Activated gamma-delta T cell treated with anti-CD3 and anti-CD28 coated beads, Interleukin-2, amount 50 U/mL, for 16 hours (primary cell): ENCODE measurements at regions not wholly inside any gene's neighbourhood (a gene's known extent, or its start where the extent isn't known, plus 50 kb on each side); places are given as distances from the start of the nearest gene placed in this dataset.
"Not testable (repeated sequence)": the region's sequence is repeated elsewhere in the genome, so short reads cannot be mapped to it uniquely, and the experiment has no call there.

Experiments used
- DNase-seq: peaks from one replicate; pipeline ENCODE4 v3.0.0-alpha.2; 2020; ENCODE audit warnings: low read depth

DNA sequence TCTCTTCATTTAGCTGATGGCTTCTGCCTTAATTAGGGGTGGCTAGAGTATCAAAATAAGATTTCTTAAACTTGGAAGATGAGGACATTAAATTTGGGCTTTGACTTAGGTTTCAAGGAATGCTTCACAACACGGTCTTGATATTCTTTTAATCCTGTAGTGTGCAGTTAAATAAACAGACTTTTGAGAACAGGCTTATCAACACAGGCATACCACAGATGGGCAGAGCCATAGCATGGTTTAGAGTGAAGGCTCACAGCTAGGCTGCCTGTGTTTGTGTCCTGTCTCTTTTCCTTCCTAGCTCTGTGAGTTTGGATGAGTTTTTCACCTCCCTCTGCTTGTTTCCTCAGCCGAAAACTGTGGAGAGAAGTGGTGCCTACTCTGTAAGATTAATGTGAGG, 102.3 kb upstream of the IPO9 start:
- no peak for DNase-seq

DNA sequence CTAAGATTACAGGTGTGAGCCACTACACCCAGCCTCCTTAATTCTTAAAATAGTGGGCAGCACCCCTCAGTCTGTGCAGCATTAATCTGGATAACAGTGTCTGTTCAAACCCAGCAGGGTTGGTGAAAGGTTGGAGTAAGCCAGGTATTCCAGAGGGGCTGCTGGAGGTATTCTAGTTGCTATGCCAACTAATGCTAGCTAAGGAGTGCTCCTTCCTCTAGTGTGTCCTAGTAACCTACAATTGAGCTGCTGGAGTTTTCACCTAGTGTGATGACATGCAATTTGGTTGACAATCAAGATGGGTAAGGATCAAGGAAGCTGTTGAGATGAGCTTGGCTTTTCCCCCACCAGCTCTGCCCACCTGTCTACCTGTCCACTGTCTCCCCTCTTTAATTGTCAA, 100.2 kb upstream of the IPO9 start:
- DNase-seq = no peak

DNA sequence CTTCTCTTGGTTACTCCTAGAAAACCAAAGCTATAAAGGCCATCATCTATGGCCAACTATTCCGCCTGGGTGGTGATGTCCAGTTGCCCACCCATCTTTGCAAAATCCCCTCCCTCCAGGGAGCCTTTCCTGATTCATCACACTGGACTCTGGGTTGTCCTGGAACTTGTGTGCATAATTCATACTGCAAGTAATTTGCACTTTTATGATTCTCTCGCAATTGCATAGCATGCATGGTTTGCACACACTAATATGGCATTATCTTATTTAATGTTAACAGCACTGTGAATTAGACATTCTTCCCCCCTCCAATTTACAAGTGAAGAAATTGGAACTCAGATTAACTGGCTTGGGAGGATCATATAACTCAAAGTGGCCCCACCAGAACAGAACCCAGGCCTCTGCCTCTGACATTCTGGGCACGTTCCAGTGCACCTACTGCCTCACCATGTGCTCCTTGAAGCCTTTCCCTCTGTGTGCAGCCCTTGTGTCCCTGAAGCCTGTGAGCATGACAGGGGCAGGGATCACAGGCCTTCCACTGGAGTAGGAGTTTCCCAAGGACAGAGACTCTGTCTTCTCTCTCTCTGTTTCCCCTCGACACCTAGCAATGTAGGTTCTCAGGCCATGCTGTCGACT, 98.9 kb upstream of the IPO9 start:
- no peak for DNase-seq

DNA sequence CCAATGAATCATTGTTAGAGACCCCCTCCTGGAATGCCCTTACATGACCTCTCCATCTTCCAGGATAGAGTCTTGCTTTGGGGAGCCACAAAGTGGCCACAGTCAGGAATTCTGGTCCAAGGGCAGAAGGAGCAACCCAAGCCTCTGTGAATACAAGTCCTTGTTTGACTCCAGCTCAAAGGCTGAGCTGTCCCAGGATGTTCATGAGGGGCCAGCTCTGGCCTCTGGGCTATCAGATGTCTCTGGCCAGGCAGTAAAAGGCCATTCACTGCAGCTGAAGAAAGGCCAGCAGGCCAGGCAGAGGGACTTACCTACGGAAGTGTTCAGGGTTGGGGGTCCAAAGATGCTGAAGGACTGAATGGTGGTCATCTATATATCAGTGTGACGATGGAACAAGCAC, 98.3 kb upstream of the IPO9 start:
- no peak for DNase-seq

DNA sequence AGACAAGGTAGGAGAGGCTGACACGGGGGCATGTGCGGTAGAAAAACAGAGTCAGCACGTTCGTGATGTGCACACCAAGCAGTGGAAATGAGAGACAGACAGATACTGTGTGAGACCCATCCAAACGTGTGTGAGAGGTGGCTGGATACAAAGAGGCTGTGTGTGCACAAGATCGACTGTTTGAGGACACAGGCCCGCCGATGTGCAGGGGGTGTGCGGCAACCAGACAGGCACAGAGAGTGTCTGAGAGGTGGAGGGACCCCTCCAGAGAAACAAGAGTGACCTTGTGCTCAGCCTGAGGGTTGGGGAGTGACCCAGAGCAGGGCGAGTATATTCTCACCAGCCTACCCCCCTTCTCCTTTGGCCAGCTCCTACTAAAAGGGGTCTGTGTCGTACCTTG, 97.8 kb upstream of the IPO9 start:
- no peak for DNase-seq

DNA sequence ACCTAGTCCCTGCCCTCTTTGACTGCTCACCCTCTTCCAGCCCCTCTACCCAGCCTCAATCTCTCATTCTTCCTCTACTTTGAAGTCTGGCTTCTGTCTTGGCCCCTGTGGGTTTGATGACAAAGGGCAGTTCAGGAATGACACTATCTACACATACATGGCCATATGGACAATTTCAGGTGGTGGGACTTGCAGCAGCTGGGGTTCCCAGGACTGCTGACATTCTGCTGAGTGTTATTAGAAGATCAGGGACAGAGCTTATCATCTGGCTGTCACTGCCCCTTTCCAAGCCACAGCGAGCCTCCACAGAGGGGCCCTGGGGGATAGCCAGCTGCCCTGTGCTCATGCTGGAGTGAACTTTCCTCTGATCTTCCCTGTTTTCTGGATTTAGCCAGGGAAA, 97.4 kb upstream of the IPO9 start:
- DNase-seq = no peak

DNA sequence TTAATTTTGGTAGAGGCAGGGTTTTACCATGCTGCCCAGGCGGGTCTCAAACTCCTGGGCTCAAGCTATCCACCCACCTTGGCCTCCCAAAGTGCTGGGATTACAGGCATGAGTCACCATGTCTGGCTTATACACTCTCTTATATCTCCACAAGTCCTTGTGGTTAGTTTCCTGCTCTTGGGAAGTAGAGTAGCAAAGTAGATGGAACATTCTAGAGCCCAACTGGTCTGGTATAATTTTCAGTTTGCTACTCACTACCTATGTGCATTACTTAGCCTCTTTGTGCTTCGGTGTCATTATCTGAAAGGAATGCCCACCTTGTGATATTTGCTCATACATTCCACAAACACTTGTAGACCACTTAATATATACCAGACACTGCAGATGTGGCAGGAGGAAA, 96.6 kb upstream of the IPO9 start:
- no peak for DNase-seq

DNA sequence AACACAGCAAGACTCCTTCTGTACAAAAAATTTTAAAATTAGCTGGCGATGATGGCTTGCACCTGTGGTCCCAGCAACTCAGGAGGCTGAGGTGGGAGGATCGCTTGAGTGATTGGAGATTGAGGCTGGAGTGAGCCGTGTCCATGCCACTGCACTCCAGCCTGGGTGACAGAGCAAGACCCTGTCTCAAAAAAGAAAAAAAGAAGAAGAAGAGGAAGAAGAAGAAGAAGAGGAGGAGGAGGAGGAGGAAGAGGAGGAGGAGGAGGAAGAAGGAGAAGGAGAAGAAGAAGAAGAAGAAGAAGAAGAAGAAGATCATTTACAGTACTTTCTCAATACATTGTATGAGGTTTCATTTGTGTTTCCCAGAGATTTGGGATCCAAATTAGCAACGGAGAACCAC, 94.7 kb upstream of the IPO9 start:
- DNase-seq = not testable (repeated sequence)

DNA sequence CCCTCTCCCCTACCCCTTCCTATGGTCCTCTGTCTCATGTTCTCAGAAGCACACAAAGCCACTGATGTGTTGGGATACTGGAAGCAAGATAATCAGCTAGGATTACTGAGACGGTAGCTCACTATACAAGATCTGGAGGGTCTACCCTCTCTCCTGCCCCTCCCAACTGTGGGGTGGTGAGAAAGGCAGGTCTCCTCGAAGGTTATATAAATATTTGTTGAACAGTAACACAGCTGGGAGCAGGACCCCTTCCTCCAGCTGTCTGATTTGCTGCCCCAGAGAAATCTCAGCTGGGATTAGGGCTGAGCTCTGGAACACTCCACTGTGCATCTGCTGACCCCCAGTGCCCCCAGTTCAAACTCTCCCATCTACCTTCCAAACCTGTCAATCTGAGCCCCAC, 94.2 kb upstream of the IPO9 start:
- no peak for DNase-seq

DNA sequence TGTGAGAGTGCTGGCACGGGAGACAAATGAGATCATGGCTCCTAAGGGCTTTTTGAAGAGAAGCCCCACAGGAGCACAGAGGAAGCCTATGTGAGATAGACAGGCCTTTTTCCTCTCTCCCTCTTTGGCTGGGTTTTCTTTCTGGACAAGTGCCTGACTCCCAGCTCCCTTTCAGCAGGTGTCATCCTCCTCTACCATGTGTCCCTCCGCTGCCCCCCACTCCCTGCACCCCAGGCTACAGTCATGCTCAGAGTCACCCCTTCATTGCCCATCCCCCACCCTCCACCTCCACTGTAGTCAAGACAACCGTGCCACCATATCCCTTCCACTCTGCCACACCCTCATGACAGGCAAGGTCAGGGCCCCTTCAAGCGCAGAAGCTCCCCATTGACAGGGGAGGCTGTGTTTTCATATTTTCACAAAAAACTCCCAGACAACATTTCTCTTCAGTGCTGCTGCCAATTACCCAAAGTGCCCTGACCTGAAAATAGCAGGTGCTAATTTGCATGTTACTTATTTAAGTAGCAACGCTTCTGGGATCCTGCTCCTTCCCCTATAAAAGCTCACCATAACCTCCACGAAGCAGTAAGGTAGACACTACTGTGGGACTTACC, 92.1 kb upstream of the IPO9 start:
- DNase-seq = no peak

DNA sequence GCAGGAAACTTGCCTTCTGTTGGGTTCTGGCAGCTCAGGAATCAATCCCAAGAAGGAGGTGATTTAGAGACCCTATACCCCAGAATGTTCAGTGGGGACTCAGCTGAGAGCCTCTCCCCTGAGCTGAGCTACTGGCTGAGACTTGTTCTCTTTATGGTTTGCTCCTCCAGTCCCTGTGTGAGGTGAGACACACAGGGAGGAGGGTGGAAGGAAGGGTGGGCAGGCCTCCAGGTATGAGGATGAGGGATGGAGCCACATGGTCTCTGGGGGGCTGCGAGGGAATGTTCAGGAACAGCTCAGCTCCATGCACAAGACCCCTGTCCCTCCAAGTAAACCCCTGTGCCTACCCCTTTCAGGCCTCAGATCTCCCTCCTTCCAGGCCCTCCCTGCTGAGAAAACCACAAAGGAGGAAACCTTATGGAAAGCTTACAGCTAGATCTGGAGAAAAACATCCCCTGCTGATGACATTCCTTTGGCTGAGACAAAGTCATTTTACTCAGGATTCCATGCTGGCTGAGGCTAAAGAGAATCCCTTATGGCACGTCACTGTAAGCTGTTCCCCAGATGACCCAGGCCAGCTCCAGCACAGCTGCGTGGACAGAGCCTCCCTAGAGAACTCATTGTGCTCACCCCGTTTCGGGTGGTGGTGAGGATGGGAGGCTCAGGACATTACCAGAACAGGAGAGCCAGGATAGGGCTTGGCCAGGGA, 91.5 kb upstream of the IPO9 start:
- DNase-seq = no peak

DNA sequence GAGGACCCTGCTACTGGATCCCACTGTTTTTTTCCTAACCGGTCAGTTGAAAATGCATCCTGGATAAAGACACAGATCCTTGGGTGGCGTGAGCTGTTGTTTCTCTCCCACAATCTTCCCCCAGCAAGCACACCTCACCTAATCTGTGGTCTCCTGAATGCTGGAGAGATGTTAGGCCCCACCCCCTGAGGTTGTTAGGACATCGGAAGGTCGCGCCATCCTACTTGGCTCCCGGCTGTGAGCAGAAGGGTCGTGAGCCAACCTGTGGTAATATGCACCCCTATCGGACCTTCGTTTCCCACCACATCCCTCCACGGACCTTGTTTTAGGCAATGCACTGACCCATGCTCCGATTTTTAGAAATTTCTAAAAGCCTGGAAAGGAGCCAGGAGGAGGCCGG, 89.9 kb upstream of the IPO9 start:
- no peak for DNase-seq

DNA sequence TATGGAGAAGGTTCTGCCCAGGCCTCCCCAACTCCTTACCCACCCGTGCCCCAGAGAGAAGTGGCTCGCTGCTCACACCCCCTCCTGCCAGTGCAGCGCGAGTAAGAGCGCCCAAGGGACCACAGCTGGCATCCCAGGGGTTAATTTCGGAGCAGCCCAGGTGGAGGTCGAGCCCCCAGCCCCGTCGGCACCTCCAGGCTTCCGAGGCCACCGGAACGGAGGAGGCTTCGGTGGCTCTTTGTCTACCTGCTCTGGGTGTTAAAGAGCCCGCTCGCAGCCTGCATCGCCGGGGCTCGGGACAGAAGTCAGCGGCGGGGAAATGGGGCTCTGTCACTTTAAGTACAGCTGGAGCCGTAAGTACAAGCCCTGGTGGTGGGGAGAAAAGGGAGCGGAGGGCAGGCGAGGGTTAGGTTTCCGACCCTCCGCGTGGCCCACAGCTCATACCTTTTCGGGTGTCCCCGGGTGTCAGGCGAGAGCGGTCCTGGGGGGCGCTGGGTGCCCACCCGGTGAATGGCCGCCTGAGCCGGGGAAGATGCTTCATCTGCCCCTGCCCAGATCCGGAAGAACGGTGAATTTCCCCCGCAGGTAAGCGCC, 89.4 kb upstream of the IPO9 start:
- DNase-seq = peak; percentile 27

DNA sequence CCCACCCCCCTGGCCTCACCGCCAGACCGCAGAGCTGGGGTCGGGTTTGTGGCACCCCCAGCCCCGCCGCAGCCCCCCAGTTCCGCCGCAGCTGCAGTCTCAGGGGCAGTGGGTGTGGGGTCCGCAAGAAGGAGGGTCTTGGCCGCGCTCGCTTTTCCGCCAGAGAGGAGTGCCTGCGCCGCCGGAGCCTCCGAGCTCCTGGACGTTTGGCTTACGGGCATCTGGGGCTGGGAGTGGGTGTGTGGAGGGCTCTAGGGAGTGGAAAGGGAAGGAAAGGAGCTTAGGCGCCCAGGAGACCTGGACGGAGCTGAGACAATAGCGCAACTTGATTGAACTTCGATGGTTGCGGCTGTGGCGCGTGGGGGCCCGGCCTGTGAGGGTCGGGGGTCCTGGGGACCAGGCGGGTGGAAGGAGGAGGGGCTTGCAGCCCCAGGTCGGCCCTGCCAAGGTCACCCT, 88.8 kb upstream of the IPO9 start:
- no peak for DNase-seq

DNA sequence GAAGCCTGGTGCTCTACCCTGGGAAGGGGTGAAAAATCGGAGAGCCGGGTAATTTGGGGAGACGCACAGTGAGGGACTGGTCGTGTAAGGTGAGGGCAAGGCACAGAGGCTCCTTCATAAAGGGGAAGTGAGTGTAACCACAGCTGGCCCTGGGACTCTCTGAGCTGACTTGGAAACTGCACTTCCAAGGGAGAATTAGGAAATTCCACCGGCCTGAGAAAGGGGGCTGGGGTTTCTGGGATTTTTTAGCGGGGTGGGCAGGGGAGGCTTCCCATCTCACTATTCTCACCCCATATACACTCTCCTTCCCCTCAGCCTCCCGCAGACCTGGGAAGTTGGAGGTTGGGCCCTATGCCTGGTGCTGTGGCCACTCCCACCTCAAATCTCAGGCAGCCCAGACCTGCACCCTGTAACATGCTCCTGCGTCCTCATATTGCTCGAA, 88.3 kb upstream of the IPO9 start:
- no peak for DNase-seq

DNA sequence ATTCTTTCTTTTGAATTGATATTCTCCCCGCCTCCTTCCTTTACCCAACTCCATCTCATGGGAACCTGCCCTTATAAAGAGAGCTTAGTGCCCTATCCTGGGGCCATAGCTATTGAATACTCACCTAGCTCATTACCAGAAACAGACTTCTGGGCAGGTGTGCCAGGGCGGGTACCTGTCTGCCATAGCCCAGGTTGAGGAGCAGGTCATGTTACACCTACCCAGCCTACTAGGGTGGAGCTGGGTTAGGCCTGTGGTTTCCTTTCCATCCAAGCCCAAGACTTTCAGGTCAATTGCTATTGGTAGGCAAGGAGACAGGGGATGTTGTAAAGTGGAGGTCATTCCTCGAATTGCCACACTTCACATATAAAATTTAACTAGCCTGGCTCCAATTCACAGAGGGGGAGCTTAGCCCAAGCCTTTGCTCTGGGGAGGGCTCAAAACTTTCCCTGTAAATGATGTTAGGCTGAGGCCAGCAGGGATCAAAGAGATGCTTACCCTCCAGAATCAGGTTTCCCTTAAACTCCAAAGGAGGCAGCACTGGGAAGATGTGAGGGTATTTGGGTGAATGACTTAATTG, 87.1 kb upstream of the IPO9 start:
- DNase-seq = no peak

DNA sequence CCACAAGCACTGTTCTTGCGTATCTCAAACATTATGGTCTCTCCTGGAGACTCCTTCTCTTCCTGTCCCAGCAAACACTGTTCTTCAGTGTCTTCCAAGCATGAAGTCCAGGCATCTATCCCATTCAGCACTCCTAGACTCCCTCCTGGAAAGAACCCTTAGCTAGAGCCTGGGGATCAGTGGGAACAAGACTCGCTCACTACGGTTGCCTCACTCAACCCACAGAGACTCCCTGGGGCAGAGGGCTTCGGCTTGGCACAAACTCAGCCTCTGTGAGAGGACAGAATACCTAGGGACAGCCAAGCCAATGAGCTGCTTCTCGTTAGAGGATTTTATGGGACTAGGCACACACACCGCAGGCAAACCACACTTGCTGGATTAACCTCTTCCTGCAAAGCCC, 86.5 kb upstream of the IPO9 start:
- DNase-seq = no peak

DNA sequence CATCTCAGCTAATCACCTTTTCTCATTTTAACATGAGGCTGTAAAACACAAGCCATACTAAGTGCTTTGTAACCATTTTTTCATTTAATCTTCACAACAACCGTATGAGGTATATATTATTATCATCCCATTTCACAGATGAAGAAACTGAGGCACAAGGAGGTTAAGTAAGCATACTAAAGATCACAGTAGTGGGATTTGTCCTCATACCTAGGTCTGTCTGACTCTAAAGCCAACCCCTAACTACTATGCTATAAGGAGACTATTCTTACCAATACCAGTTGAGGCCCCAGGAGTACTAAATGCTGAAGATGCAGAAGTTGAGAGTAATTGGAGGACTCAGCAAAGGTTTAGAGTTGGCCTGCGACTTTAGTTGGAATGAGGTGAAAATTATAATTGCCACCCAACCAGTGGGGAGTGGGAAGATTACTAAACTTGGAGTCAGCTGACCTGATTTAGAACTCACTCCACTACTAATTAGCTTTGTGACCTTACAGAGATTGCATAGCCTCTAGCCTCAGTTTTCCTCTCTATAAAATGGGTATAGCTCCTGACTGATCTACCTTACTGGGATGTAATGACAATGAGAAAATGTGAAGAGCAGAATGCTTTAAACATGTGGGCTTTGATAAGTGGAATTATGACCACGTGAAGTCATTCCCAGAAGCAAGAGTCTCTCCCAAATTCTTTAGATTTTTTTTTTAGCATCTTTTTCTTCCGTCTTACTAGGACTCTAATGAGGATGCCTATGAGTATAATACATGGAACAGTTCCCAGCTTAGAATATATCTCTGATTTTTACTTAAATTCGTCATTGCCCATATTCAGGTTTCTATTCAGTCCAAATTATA, 85.8 kb upstream of the IPO9 start:
- no peak for DNase-seq

DNA sequence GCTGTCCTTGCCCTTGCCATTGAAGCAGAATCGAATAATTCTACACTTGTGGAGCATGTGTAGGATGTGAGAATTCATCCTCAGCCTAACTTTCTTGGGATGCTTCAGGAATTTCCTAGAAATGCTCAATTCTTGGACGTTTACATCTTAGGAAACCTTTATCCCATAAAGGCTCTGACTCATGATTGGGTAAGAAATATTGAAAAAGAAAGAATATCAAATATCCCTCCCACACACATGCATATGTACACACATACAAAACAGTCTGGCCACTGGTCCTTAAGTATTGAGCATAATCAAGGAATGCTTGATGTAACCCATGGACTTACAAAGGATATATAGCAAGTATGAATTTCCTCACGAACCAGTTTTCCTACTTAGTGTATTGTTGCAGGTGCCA, 83.9 kb upstream of the IPO9 start:
- DNase-seq = no peak

DNA sequence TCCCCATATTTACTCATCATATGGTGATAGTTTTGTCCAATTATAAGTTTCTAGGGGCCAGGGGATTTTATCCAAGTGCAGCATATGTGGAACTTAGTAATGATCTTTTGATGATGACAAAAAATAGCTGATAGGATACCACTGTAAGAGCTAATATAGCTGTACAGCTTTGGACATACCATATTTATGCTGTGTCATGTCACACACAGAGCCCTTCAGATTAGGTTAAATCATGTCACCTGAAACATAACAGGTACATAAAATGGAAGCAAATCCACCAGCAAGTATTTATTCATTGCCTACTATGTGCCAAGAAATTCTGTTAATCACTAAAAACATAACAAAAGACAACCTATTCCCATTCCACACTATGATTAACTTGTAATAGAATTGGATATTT, 82.8 kb upstream of the IPO9 start:
- no peak for DNase-seq

DNA sequence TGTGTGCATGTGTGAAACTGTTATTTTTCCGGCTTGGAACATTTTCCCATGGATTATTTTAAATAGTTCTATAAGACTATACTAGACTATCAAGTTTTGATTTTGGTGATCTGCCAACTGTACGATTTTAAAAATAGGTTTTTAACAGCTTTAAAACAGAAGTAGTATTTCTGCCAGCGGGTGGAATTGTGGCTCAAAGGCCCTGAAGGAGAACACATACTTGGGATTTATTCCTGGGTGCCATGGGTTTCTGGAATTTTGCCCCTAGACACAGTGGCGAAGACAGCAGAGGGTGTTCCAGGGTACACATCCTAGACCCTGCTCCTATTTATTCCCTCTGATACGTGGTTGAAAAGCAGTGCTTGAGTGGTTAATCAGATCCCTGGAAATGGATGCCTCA, 81.7 kb upstream of the IPO9 start:
- no peak for DNase-seq

DNA sequence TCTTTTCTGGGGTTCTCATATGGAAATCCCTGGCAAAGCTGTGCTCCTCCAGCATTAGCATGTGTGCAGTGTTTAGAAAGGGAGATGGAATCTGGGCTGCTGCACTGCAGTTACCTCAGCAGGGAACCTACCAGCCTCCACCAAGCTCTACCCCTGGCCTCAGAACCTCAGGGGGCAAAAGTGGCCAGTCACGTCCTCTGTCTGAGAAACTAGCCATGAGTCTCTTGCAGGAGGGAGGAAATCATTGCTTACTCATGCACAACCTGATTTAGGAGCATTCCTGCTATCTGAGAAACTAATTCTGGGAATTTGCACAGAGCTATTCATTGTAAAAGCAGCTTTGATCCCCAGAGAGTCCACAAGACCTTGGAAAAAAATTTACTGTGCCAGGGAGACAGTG, 80.6 kb upstream of the IPO9 start:
- DNase-seq = no peak
